Stimulated activated naive CD4-positive, alpha-beta T cell treated with Interleukin-2 at 50 U/mL for 16 hours (primary cell): ENCODE measurements at regions not wholly inside any gene's neighbourhood (a gene's known extent, or its start where the extent isn't known, plus 50 kb on each side); places are given as distances from the start of the nearest gene placed in this dataset.

ENCODE experiments used
- DNase-seq: peaks from one replicate; lab custom pipeline; 2025; lab: John Stamatoyannopoulos, UW

GRCh38 chr10:3691482-3691881 lies 93.5 kb downstream of the KLF6 start:
- no peak for DNase-seq

GRCh38 chr10:3689871-3690510 lies 95.0 kb downstream of the KLF6 start:
- DNase-seq: no peak

GRCh38 chr10:3687510-3688081 lies 97.4 kb downstream of the KLF6 start:
- no peak for DNase-seq

GRCh38 chr10:3685384-3685783 lies 99.6 kb downstream of the KLF6 start:
- no peak for DNase-seq

- DNase-seq: no peak
Measured at GRCh38 chr10:3684891-3685290, 100.1 kb downstream of the KLF6 start.

GRCh38 chr10:3683560-3683959 lies 101.4 kb downstream of the KLF6 start:
- no peak for DNase-seq

GRCh38 chr10:3682745-3683144 lies 102.3 kb downstream of the KLF6 start:
- DNase-seq: no peak

- DNase-seq: no peak
Measured at GRCh38 chr10:3681642-3682554, 103.1 kb downstream of the KLF6 start.

- DNase-seq: no peak
Measured at GRCh38 chr10:3679950-3680629, 104.9 kb downstream of the KLF6 start.

- DNase-seq: no peak
Measured at GRCh38 chr10:3678629-3679227, 106.3 kb downstream of the KLF6 start.

- no peak for DNase-seq
Measured at GRCh38 chr10:3676564-3676963, 108.4 kb downstream of the KLF6 start.

- no peak for DNase-seq
Measured at GRCh38 chr10:3672220-3672619, 112.8 kb downstream of the KLF6 start.

GRCh38 chr10:3671386-3671955 lies 113.5 kb downstream of the KLF6 start:
- no peak for DNase-seq

- no peak for DNase-seq
Measured at GRCh38 chr10:3668966-3669330, 116.1 kb downstream of the KLF6 start.

- DNase-seq: peak; percentile 53
Measured at GRCh38 chr10:3668276-3668965, 116.6 kb downstream of the KLF6 start.

- peak; percentile 52 for DNase-seq
Measured at GRCh38 chr10:3666525-3667302, 118.3 kb downstream of the KLF6 start.

- DNase-seq: no peak
Measured at GRCh38 chr10:3665316-3665908, 119.6 kb downstream of the KLF6 start.

GRCh38 chr10:3662775-3663174 lies 122.2 kb downstream of the KLF6 start:
- no peak for DNase-seq

GRCh38 chr10:3661271-3661670 lies 123.7 kb downstream of the KLF6 start:
- DNase-seq: no peak

- DNase-seq: no peak
Measured at GRCh38 chr10:3660753-3661152, 124.3 kb downstream of the KLF6 start.
